HCT116 (cell line): ENCODE measurements at regions not wholly inside any gene's neighbourhood (a gene's known extent, or its start where the extent isn't known, plus 50 kb on each side); places are given as distances from the start of the nearest gene placed in this dataset.

ENCODE experiments used
- ATAC-seq: fragments of 200-7000 bp; cut with Tn5 transposase; 2 replicates; pipeline ENCODE4 v1.9.1; 2020; ENCODE audit warnings: mild to moderate bottlenecking, moderate library complexity
- BruUV-seq: library from RNA; stranded (reverse); fragments of 400-500 nt; replicated peaks from 2 replicates; lab custom pipeline; 2021; lab: Mats Ljungman, UMichigan
- CTCF ChIA-PET: fragments of 300-600 bp; sonication (Branson Sonifier 250); formaldehyde crosslinking; loops from one replicate; lab custom pipeline; 2021; ENCODE audit warnings: antibody characterized with exemption; lab: Charles Lee
- POLR2A ChIA-PET: fragments of 300-600, 350-600 bp; sonication (Branson Sonifier 250); formaldehyde crosslinking; loops from one replicate; lab custom pipeline; 2021; ENCODE audit warnings: antibody characterized with exemption; lab: Charles Lee
- RAD21 ChIA-PET, 2 experiments: fragments of 300-600 bp; sonication (Branson Sonifier 250); formaldehyde crosslinking; loops; one replicate each; lab custom pipeline; 2023; ENCODE audit warnings: low total read pairs in 2 of 2; ENCODE audit not compliant: uncharacterized antibody in 2 of 2, unreplicated experiment in 2 of 2, low non-redundant PET in 1 of 2; lab: Charles Lee
- DNase-seq: peaks from one replicate; pipeline ENCODE4 v3.0.0-alpha.2; 2010; ENCODE audit warnings: low read depth, low spot score
- H2AFZ ChIP-seq: fragments of 200-600 bp; shearing (Covaris generic), sonication (generic); 2 replicates; pipeline ENCODE4 v1.6.1; 2017; ENCODE audit warnings: low read depth, mixed run types, mixed read lengths, antibody characterized with exemption, low read length; ENCODE audit not compliant: poor library complexity, severe bottlenecking
- H3K27ac ChIP-seq: 2 replicates; pipeline ENCODE4 v1.5.1; 2012; ENCODE audit warnings: low read depth, low read length
- H3K27me3 ChIP-seq: fragments of 200-600 bp; sonication (generic); 2 replicates; pipeline ENCODE4 v1.6.1; 2016; ENCODE audit warnings: mixed run types, low read length, mixed read lengths; ENCODE audit not compliant: insufficient read depth
- H3K36me3 ChIP-seq, 2 experiments: fragments of 200-500 bp in 1 of 2; fragments of 200-600 bp in 1 of 2; sonication (Bioruptor generic) in 1 of 2; sonication (generic) in 1 of 2; 2 replicates each; pipeline versions ENCODE4 v1.5.1 to v1.6.1; 2014 to 2016; ENCODE audit warnings: low read length in 2 of 2, inconsistent platforms in 1 of 2, mixed read lengths in 1 of 2, mixed run types in 1 of 2; ENCODE audit not compliant: insufficient read depth in 2 of 2, control insufficient read depth in 1 of 2
- H3K4me1 ChIP-seq, 2 experiments: fragments of 200-600 bp in 1 of 2; sonication (generic) in 1 of 2; 2 replicates each; pipeline versions ENCODE4 v1.5.1 to v1.6.1; 2012 to 2017; ENCODE audit warnings: low read length in 2 of 2, inconsistent platforms in 1 of 2, mild to moderate bottlenecking in 1 of 2, mixed read lengths in 1 of 2, mixed run types in 1 of 2, moderate library complexity in 1 of 2; ENCODE audit not compliant: insufficient read depth in 2 of 2, control insufficient read depth in 1 of 2
- H3K4me2 ChIP-seq: fragments of 200-600 bp; sonication (generic); 2 replicates; pipeline ENCODE4 v1.6.1; 2017; ENCODE audit warnings: mixed run types, low read length, mixed read lengths
- H3K4me3 ChIP-seq, 2 experiments: fragments of 200-600 bp in 1 of 2; sonication (generic) in 1 of 2; replicated peaks in 1 of 2; 2 replicates each; pipeline ENCODE4 v1.5.1; 2011 to 2016; ENCODE audit warnings: low read length in 2 of 2, control low read depth in 1 of 2, low read depth in 1 of 2, mild to moderate bottlenecking in 1 of 2, mixed read lengths in 1 of 2, mixed run types in 1 of 2
- H3K79me2 ChIP-seq: fragments of 200-600 bp; sonication (generic); 2 replicates; pipeline ENCODE4 v1.6.1; 2017; ENCODE audit warnings: mild to moderate bottlenecking, mixed run types, low read length, moderate library complexity, mixed read lengths; ENCODE audit not compliant: insufficient read depth
- H3K9ac ChIP-seq: fragments of 200-600 bp; sonication (generic); 2 replicates; pipeline ENCODE4 v1.6.1; 2016; ENCODE audit warnings: low read length, mixed read lengths
- H3K9me2 ChIP-seq: fragments of 200-600 bp; sonication (generic), shearing (Covaris generic); 2 replicates; pipeline ENCODE4 v1.6.1; 2017; ENCODE audit warnings: mixed run types, mild to moderate bottlenecking, moderate library complexity; ENCODE audit not compliant: insufficient read depth
- H3K9me3 ChIP-seq, 2 experiments: fragments of 200-500 bp in 1 of 2; fragments of 200-600 bp in 1 of 2; sonication (Bioruptor generic) in 1 of 2; sonication (generic) in 1 of 2; 2 replicates each; pipeline ENCODE4 v1.6.1; 2014 to 2017; ENCODE audit warnings: low read length in 2 of 2, mixed read lengths in 2 of 2, inconsistent platforms in 1 of 2, low read depth in 1 of 2, mild to moderate bottlenecking in 1 of 2, mixed run types in 1 of 2, moderate library complexity in 1 of 2; ENCODE audit not compliant: control insufficient read depth in 1 of 2, insufficient read depth in 1 of 2
- H4K20me1 ChIP-seq: fragments of 200-600 bp; sonication (generic), shearing (Covaris generic); 2 replicates; pipeline ENCODE4 v1.6.1; 2017; ENCODE audit warnings: mixed run types, mild to moderate bottlenecking, moderate library complexity; ENCODE audit not compliant: insufficient read depth
- CBX3 ChIP-seq: IDR thresholded peaks from 2 replicates; pipeline ENCODE4 v1.6.1; 2012; ENCODE audit warnings: low read depth
- POLR2AphosphoS5 ChIP-seq: IDR thresholded peaks from 2 replicates; pipeline ENCODE4 v1.6.1; 2011; ENCODE audit warnings: mild to moderate bottlenecking, low read depth, low read length, moderate library complexity
- RAD21 ChIP-seq: IDR thresholded peaks from 2 replicates; pipeline ENCODE4 v1.6.1; 2012; ENCODE audit warnings: low read depth, mild to moderate bottlenecking
- YY1 ChIP-seq: IDR thresholded peaks from 2 replicates; pipeline ENCODE4 v1.6.1; 2011; ENCODE audit warnings: low read length, low read depth, moderate library complexity, mild to moderate bottlenecking; ENCODE audit not compliant: insufficient replicate concordance; ENCODE audit errors: extremely low read depth
- intact Hi-C: fragments of 100-400 bp; cut with micrococcal nuclease; formaldehyde crosslinking; loops from 2 replicates; pipeline ENCODE4 v1.10.0; 2022
- TF ChIP-seq, protein P1 (sequence below), 3 experiments: fragments of 200-600 bp in 1 of 3; sonication (generic) in 1 of 3; IDR thresholded peaks in 2 of 3; conservative IDR thresholded peaks in 1 of 3; 2 replicates each; pipeline ENCODE4 v1.5.1; 2012 to 2017; ENCODE audit warnings: low read depth in 2 of 3, low read length in 2 of 3, antibody characterized with exemption in 1 of 3, borderline replicate concordance in 1 of 3, control low read depth in 1 of 3, mild to moderate bottlenecking in 1 of 3, mixed read lengths in 1 of 3, mixed run types in 1 of 3, moderate library complexity in 1 of 3; ENCODE audit not compliant: insufficient read depth in 1 of 3
- TF ChIP-seq, protein P2 (sequence below): IDR thresholded peaks from 2 replicates; pipeline ENCODE4 v1.6.1; 2012; ENCODE audit warnings: low read depth

DNA sequence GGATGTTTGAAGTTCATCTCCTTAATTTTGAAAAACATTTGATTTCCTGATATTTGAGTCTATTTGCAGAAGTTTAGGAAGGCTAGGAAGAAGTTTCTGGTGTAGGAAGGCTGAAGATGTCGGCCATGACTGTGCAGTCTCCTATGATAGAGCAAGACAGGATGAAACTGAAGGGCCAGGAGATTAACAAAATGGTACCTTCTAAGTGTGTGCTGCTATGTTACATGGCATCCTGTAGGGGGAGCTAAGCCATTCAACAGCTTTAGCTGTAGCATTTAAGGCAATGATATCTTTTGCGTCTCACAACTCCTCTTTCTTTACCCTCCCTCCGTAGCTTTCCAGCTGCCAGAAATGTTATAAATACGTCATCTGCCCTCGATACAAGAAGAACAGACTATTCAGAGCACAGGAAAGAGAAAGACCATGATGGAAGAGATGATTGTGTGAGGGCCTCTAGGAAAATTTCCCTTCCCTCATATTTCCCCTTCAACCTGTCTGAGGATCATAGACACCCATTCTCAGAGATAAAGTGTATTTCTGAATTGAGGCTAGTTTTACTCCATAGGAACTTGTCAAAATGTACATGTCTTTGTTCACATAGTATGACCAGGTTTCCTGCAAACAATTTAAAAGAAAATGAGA lies 61.1 kb downstream of the XCL1 start:
- Histone ChIP-seq H4K20me1 (no peaks in the 10 kb centered on the region), H2AFZ (peak overlapping the region; percentile 99), H3K4me2 (peak overlapping the region; percentile 0; the same call in 1 of the 2 replicates)
- POLR2A ChIA-PET: interaction anchor here (1.0 to 1.8 kb wide), 2 partner anchors 9 to 711 kb away, joined by 4 read pairs; no protein-coding TSS in a partner anchor
- intact Hi-C loops: no loop called here
- TF ChIP-seq, protein P1, sequence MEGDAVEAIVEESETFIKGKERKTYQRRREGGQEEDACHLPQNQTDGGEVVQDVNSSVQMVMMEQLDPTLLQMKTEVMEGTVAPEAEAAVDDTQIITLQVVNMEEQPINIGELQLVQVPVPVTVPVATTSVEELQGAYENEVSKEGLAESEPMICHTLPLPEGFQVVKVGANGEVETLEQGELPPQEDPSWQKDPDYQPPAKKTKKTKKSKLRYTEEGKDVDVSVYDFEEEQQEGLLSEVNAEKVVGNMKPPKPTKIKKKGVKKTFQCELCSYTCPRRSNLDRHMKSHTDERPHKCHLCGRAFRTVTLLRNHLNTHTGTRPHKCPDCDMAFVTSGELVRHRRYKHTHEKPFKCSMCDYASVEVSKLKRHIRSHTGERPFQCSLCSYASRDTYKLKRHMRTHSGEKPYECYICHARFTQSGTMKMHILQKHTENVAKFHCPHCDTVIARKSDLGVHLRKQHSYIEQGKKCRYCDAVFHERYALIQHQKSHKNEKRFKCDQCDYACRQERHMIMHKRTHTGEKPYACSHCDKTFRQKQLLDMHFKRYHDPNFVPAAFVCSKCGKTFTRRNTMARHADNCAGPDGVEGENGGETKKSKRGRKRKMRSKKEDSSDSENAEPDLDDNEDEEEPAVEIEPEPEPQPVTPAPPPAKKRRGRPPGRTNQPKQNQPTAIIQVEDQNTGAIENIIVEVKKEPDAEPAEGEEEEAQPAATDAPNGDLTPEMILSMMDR (IDR thresholded peaks at IDR 0.05 in 2 of 3, conservative IDR thresholded peaks at IDR 0.05 in 1 of 3; ENCODE audit: borderline replicate concordance in 1 of 3, insufficient read depth in 1 of 3, low read depth in 2 of 3, low read length in 2 of 3): peak; percentile 43 to 85 (median 82); a peak in 5 of 6 replicates
- TF ChIP-seq YY1: peak; percentile 80
- TF ChIP-seq POLR2AphosphoS5: no peak
- TF ChIP-seq CBX3: peak; percentile 88
- TF ChIP-seq, protein P2, sequence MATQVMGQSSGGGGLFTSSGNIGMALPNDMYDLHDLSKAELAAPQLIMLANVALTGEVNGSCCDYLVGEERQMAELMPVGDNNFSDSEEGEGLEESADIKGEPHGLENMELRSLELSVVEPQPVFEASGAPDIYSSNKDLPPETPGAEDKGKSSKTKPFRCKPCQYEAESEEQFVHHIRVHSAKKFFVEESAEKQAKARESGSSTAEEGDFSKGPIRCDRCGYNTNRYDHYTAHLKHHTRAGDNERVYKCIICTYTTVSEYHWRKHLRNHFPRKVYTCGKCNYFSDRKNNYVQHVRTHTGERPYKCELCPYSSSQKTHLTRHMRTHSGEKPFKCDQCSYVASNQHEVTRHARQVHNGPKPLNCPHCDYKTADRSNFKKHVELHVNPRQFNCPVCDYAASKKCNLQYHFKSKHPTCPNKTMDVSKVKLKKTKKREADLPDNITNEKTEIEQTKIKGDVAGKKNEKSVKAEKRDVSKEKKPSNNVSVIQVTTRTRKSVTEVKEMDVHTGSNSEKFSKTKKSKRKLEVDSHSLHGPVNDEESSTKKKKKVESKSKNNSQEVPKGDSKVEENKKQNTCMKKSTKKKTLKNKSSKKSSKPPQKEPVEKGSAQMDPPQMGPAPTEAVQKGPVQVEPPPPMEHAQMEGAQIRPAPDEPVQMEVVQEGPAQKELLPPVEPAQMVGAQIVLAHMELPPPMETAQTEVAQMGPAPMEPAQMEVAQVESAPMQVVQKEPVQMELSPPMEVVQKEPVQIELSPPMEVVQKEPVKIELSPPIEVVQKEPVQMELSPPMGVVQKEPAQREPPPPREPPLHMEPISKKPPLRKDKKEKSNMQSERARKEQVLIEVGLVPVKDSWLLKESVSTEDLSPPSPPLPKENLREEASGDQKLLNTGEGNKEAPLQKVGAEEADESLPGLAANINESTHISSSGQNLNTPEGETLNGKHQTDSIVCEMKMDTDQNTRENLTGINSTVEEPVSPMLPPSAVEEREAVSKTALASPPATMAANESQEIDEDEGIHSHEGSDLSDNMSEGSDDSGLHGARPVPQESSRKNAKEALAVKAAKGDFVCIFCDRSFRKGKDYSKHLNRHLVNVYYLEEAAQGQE: no peak
- peak; percentile 65 for TF ChIP-seq RAD21
- TF ChIP-seq, all 23 proteins: peak for 4
- H3K4me1 ChIP-seq: peaks cover 0 to 9% of the 10 kb centered on the region in 2 experiments; a peak in 1 of 4 replicates
- H3K79me2 ChIP-seq: no peaks in the 10 kb centered on the region
- peak; percentile 94 for ATAC-seq
- H3K9me3 ChIP-seq: no peaks in the 10 kb centered on the region
- no peak overlapping the region for H3K9ac ChIP-seq
- no TSS peak for BruUV-seq
- no peaks in the 10 kb centered on the region for H3K36me3 ChIP-seq
- H3K4me3 ChIP-seq: no peak overlapping the region
- H3K27me3 ChIP-seq: no peaks in the 10 kb centered on the region
- ChIA-PET CTCF (interaction anchor here (0.6 to 2.7 kb wide), 21 partner anchors 8 to 718 kb away, joined by 3 to 28 read pairs (median 3); no protein-coding TSS in a partner anchor), RAD21 (interaction anchor here in 1 of 2 experiments (0.5 to 2.5 kb wide), 4 partner anchors 34 to 711 kb away, joined by 3 to 7 read pairs (median 4); no protein-coding TSS in a partner anchor)
- no peak overlapping the region for H3K27ac ChIP-seq
- DNase-seq: peak; percentile 69
- H3K9me2 ChIP-seq: no peaks in the 10 kb centered on the region
